Gastroesophageal sphincter (tissue), 4 donors: ENCODE measurements at regions not wholly inside any gene's neighbourhood (a gene's known extent, or its start where the extent isn't known, plus 50 kb on each side); places are given as distances from the start of the nearest gene placed in this dataset.

Experiments
- ATAC-seq: fragments of 150-250 bp; one replicate; pipeline ENCODE4 v1.9.1; 2016; ENCODE audit warnings: mild to moderate bottlenecking, moderate library complexity
- H3K27ac ChIP-seq, 4 donors: fragments of 200-600 bp; sonication (generic) in 3 of 4; 1 replicate in 3 of 4; 2 replicates in 1 of 4; pipeline ENCODE4 v1.5.1; 2016 to 2019
- H3K27me3 ChIP-seq: fragments of 200-600 bp; sonication (generic); one replicate; pipeline ENCODE4 v1.5.1; 2019
- H3K36me3 ChIP-seq, 2 donors: fragments of 200-600 bp; sonication (generic); one replicate each; pipeline ENCODE4 v1.5.1; 2019; ENCODE audit warnings: control low read depth in 1 of 2
- H3K4me1 ChIP-seq, 3 donors: fragments of 200-600 bp; sonication (generic); 1 replicate in 2 of 3; 2 replicates in 1 of 3; pipeline ENCODE4 v1.5.1; 2016 to 2019; ENCODE audit warnings: control low read depth in 2 of 3
- H3K4me3 ChIP-seq, 2 donors: fragments of 200-600 bp; sonication (generic); one replicate each; pipeline ENCODE4 v1.5.1; 2019; ENCODE audit warnings: mild to moderate bottlenecking in 1 of 2, moderate library complexity in 1 of 2
- H3K9me3 ChIP-seq, 3 donors: fragments of 200-600 bp; sonication (generic); one replicate each; pipeline ENCODE4 v1.5.1; 2017 to 2019; ENCODE audit warnings: control low read depth in 2 of 3
- EP300 ChIP-seq: sonication (generic); formaldehyde crosslinking; IDR thresholded peaks from one replicate; pipeline ENCODE4 v1.6.1; 2017; ENCODE audit warnings: antibody characterized with exemption, mild to moderate bottlenecking
- POLR2A ChIP-seq, 2 donors: fragments of 450-650 bp; IDR thresholded peaks; one replicate each; pipeline ENCODE4 v1.6.1; 2017; ENCODE audit warnings: antibody characterized with exemption in 2 of 2, mild to moderate bottlenecking in 2 of 2, moderate library complexity in 1 of 2
- POLR2AphosphoS5 ChIP-seq: sonication (generic); formaldehyde crosslinking; IDR thresholded peaks from one replicate; pipeline ENCODE4 v1.6.1; 2017; ENCODE audit warnings: antibody characterized with exemption
- WGBS, 2 donors: methylation state at CpG; one replicate each; pipeline ENCODE4 v1.1.5; 2018; ENCODE audit warnings: low coverage in 1 of 2; 5-methylcytosine and 5-hydroxymethylcytosine counted together
- TF ChIP-seq, protein P1 (sequence below), 4 experiments: fragments of 200-600 bp in 2 of 4; fragments of 450-650 bp in 2 of 4; sonication (generic) in 1 of 4; IDR thresholded peaks; one replicate each; pipeline ENCODE4 v1.5.1; 2017 to 2019; ENCODE audit warnings: antibody characterized with exemption in 4 of 4, mild to moderate bottlenecking in 2 of 4, moderate library complexity in 2 of 4

DNA sequence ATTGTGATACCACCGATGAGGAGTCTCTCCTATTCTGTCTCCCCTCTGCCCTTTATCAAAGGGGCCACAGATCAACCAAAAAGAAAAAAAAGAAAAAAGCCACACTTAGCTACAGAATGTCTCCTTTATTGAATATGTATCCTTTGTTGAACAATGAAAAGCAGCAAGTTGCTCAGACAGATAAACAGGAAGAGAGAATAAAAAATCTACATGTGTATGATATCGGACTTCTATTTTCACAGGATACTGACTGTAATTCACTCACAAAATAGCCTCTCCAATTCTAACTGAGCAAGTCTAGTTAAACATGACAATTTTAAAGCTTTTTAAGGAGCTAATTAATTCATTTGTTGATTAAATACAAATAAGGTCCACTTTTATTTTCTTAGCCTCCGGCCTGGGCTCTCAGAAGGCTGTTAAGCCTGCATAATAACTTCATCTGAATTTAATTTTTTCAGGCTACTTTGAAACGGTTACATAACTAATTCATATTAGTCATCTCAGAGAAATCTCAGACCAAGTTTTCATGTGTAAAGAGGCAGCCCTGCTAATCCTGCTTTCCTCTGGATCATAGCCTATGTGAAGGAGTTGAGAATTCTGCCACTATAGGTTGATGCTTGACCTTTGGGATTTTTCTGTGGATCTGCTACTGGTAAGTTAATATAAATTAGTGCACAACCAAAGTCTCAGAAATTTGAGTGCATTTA lies 304.1 kb upstream of the NR5A2 start:
- Histone ChIP-seq H3K9me3 (no peaks in the 10 kb centered on the region), H3K4me3 (no peak overlapping the region), H3K27ac (no peak overlapping the region), H3K36me3 (no peaks in the 10 kb centered on the region), H3K4me1 (no peaks in the 10 kb centered on the region), H3K27me3 (no peaks in the 10 kb centered on the region)
- TF ChIP-seq POLR2A (IDR thresholded peaks at IDR 0.05) (no peak), EP300 (no peak), POLR2AphosphoS5 (no peak)
- TF ChIP-seq, protein P1, sequence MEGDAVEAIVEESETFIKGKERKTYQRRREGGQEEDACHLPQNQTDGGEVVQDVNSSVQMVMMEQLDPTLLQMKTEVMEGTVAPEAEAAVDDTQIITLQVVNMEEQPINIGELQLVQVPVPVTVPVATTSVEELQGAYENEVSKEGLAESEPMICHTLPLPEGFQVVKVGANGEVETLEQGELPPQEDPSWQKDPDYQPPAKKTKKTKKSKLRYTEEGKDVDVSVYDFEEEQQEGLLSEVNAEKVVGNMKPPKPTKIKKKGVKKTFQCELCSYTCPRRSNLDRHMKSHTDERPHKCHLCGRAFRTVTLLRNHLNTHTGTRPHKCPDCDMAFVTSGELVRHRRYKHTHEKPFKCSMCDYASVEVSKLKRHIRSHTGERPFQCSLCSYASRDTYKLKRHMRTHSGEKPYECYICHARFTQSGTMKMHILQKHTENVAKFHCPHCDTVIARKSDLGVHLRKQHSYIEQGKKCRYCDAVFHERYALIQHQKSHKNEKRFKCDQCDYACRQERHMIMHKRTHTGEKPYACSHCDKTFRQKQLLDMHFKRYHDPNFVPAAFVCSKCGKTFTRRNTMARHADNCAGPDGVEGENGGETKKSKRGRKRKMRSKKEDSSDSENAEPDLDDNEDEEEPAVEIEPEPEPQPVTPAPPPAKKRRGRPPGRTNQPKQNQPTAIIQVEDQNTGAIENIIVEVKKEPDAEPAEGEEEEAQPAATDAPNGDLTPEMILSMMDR (IDR thresholded peaks at IDR 0.05) = no peak
- no peak for ATAC-seq
- 45 to 54% methylated on average over 4 of the region's 4 CpGs for WGBS, 2 donors

GRCh38 chr1:199724049-199724448 lies 303.5 kb upstream of the NR5A2 start:
- H3K4me1 ChIP-seq = no peaks in the 10 kb centered on the region
- TF ChIP-seq EP300 (no peak), POLR2AphosphoS5 (no peak), POLR2A (IDR thresholded peaks at IDR 0.05) (no peak)
- TF ChIP-seq, protein P1 (IDR thresholded peaks at IDR 0.05) = no peak
- WGBS, 2 donors = 88 to 90% methylated on average over 1 of the region's 1 CpG
- H3K4me3 ChIP-seq = no peak overlapping the region
- ATAC-seq = no peak
- no peak overlapping the region for H3K27ac ChIP-seq
- H3K9me3 ChIP-seq = no peaks in the 10 kb centered on the region
- H3K36me3 ChIP-seq = no peaks in the 10 kb centered on the region
- H3K27me3 ChIP-seq = no peaks in the 10 kb centered on the region

DNA sequence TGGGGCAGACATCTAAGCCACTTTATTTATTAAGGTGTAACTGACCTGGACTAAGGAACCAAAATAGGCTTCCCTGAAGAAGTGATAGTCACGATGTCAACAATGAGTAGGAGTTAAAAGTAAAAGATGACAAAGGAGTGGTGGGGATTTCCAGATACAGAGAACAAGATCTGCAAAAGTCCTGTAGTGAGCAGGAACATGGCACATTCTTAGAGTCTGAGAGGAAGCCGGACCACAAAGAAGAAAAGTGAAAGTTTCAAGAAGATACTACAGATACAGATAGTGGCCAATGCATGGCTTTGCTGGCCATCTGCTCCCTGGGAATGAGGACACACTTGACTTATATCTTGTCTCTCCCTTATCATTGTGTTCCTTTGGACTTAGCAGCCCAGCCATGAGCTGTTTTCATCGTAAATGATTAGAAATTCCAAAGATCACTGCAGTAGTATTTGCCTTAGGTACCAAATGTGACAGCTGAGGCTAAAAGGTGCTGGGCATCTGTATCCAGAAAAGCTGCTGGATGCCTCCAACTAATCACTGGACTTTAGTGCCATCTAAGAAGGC lies 302.4 kb upstream of the NR5A2 start:
- no peak for ATAC-seq
- Histone ChIP-seq H3K4me1 (no peaks in the 10 kb centered on the region), H3K27me3 (no peaks in the 10 kb centered on the region), H3K4me3 (no peak overlapping the region), H3K36me3 (no peaks in the 10 kb centered on the region), H3K27ac (no peak overlapping the region), H3K9me3 (no peaks in the 10 kb centered on the region)
- no peak for TF ChIP-seq POLR2A (IDR thresholded peaks at IDR 0.05)
- TF ChIP-seq, protein P1 (IDR thresholded peaks at IDR 0.05) = no peak
- no peak for TF ChIP-seq EP300
- TF ChIP-seq POLR2AphosphoS5 = no peak
- 74 to 76% methylated on average over 3 of the region's 3 CpGs for WGBS, 2 donors

DNA sequence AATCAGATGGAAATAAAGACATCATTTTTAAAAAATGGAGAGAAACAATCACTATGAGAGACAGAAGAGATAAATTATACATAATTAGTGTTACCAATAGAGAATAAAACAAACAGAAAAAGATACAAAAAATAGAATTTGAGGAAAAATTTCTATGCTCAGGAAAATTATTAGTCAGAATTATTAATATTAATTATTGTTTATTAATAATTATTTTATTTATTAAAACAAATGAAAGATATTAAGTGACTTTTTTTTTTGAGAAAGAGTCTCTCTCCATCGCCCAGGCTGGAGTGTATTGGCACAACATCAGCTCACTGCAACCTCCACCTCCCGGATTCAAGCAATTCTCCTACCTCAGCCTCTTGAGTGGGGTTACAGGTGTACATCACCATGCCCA lies 299.8 kb upstream of the NR5A2 start:
- no peaks in the 10 kb centered on the region for H3K27me3 ChIP-seq
- ATAC-seq = no peak
- WGBS, 2 donors = 94 to 97% methylated on average over 2 of the region's 2 CpGs
- H3K4me3 ChIP-seq = no peak overlapping the region
- TF ChIP-seq POLR2AphosphoS5 (no peak), EP300 (no peak)
- TF ChIP-seq, protein P1 (IDR thresholded peaks at IDR 0.05) = no peak
- H3K4me1 ChIP-seq = no peaks in the 10 kb centered on the region
- no peak overlapping the region for H3K27ac ChIP-seq
- H3K36me3 ChIP-seq = no peaks in the 10 kb centered on the region
- H3K9me3 ChIP-seq = no peaks in the 10 kb centered on the region

GRCh38 chr1:199728345-199728744 lies 299.2 kb upstream of the NR5A2 start:
- Histone ChIP-seq H3K36me3 (no peaks in the 10 kb centered on the region), H3K9me3 (no peaks in the 10 kb centered on the region), H3K27ac (no peak overlapping the region), H3K4me3 (no peak overlapping the region), H3K27me3 (no peaks in the 10 kb centered on the region), H3K4me1 (no peaks in the 10 kb centered on the region)
- 78 to 89% methylated on average over 2 of the region's 2 CpGs for WGBS, 2 donors
- TF ChIP-seq EP300 (no peak), POLR2AphosphoS5 (no peak), POLR2A (IDR thresholded peaks at IDR 0.05) (no peak)
- TF ChIP-seq, protein P1 (IDR thresholded peaks at IDR 0.05) = no peak
- no peak for ATAC-seq
